Stimulated activated CD8-positive, alpha-beta memory T cell treated with anti-CD3 and anti-CD28 coated beads, Interleukin-7, amount 100 ng/mL, for 4 hours (primary cell): ENCODE measurements at regions not wholly inside any gene's neighbourhood (a gene's known extent, or its start where the extent isn't known, plus 50 kb on each side); places are given as distances from the start of the nearest gene placed in this dataset.
"Not testable (repeated sequence)": the region's sequence is repeated elsewhere in the genome, so short reads cannot be mapped to it uniquely, and the experiment has no call there.

Experiments used
- DNase-seq, 2 donors: peaks; one replicate each; pipeline ENCODE4 v3.0.0-alpha.2; 2020; ENCODE audit warnings: low read depth in 2 of 2

- no peak for DNase-seq
These were observed 95.5 kb upstream of the CPEB2 start for GRCh38 chr4:14906805-14907204.

GRCh38 chr4:14908635-14909034 lies 93.6 kb upstream of the CPEB2 start:
- DNase-seq, result no peak

- no peak for DNase-seq
These were observed 91.9 kb upstream of the CPEB2 start for GRCh38 chr4:14910411-14910810.

- no peak for DNase-seq
These were observed 89.9 kb upstream of the CPEB2 start for GRCh38 chr4:14912426-14912825.

- no peak for DNase-seq
These were observed 87.3 kb upstream of the CPEB2 start for GRCh38 chr4:14915018-14915417.

GRCh38 chr4:14916554-14917297 lies 85.6 kb upstream of the CPEB2 start:
- no peak for DNase-seq

- DNase-seq, result no peak
These were observed 85.0 kb upstream of the CPEB2 start for GRCh38 chr4:14917298-14917633.

GRCh38 chr4:14918336-14918735 lies 83.9 kb upstream of the CPEB2 start:
- DNase-seq, result no peak

GRCh38 chr4:14919785-14920184 lies 82.5 kb upstream of the CPEB2 start:
- DNase-seq, result no peak

- DNase-seq, result no peak
These were observed 82.0 kb upstream of the CPEB2 start for GRCh38 chr4:14920237-14920636.

GRCh38 chr4:14920759-14921320 lies 81.4 kb upstream of the CPEB2 start:
- DNase-seq, result no peak

- DNase-seq, result not testable (repeated sequence)
These were observed 80.5 kb upstream of the CPEB2 start for GRCh38 chr4:14921781-14922180.

- no peak for DNase-seq
These were observed 78.0 kb upstream of the CPEB2 start for GRCh38 chr4:14924076-14924811.

GRCh38 chr4:14924812-14925344 lies 77.4 kb upstream of the CPEB2 start:
- no peak for DNase-seq

- DNase-seq, result no peak
These were observed 76.8 kb upstream of the CPEB2 start for GRCh38 chr4:14925471-14925870.

- DNase-seq, result no peak
These were observed 75.9 kb upstream of the CPEB2 start for GRCh38 chr4:14926368-14926767.

- DNase-seq, result no peak
These were observed 74.2 kb upstream of the CPEB2 start for GRCh38 chr4:14928035-14928434.

- DNase-seq, result no peak
These were observed 72.6 kb upstream of the CPEB2 start for GRCh38 chr4:14929669-14930068.

GRCh38 chr4:14934704-14935390 lies 67.4 kb upstream of the CPEB2 start:
- DNase-seq, result no peak

GRCh38 chr4:14943749-14944148 lies 58.5 kb upstream of the CPEB2 start:
- no peak for DNase-seq

- no peak for DNase-seq
These were observed 49.9 kb upstream of the CPEB2 start for GRCh38 chr4:14952352-14952751.
